H1 (cell line): ENCODE measurements at regions not wholly inside any gene's neighbourhood (a gene's known extent, or its start where the extent isn't known, plus 50 kb on each side); places are given as distances from the start of the nearest gene placed in this dataset.

Experiments
- ATF2 ChIP-seq: IDR thresholded peaks from 2 replicates; pipeline ENCODE4 v1.6.1; 2012; ENCODE audit warnings: low read length, inconsistent platforms
- CEBPB ChIP-seq: IDR thresholded peaks from 2 replicates; pipeline ENCODE4 v1.6.1; 2012; ENCODE audit warnings: low read depth, low read length
- CHD2 ChIP-seq: IDR thresholded peaks from 2 replicates; pipeline ENCODE4 v1.6.1; 2012; ENCODE audit warnings: low read length, improper control_type of control experiment
- EGR1 ChIP-seq: IDR thresholded peaks from 2 replicates; pipeline ENCODE4 v1.6.1; 2011; ENCODE audit warnings: low read depth, low read length, borderline replicate concordance
- KDM5A ChIP-seq: fragments of 200-600 bp; IDR thresholded peaks from 2 replicates; pipeline ENCODE4 v1.7.1; 2012; ENCODE audit warnings: mild to moderate bottlenecking, low read length, inconsistent platforms, mixed read lengths
- SAP30 ChIP-seq: fragments of 300-600 bp; sonication (generic); IDR thresholded peaks from 2 replicates; pipeline ENCODE4 v1.7.1; 2012; ENCODE audit warnings: low read length, moderate library complexity, mild to moderate bottlenecking, inconsistent platforms; ENCODE audit not compliant: insufficient read depth, insufficient replicate concordance
- USF2 ChIP-seq: IDR thresholded peaks from 2 replicates; pipeline ENCODE4 v1.6.1; 2011; ENCODE audit warnings: low read length, improper control_type of control experiment

DNA sequence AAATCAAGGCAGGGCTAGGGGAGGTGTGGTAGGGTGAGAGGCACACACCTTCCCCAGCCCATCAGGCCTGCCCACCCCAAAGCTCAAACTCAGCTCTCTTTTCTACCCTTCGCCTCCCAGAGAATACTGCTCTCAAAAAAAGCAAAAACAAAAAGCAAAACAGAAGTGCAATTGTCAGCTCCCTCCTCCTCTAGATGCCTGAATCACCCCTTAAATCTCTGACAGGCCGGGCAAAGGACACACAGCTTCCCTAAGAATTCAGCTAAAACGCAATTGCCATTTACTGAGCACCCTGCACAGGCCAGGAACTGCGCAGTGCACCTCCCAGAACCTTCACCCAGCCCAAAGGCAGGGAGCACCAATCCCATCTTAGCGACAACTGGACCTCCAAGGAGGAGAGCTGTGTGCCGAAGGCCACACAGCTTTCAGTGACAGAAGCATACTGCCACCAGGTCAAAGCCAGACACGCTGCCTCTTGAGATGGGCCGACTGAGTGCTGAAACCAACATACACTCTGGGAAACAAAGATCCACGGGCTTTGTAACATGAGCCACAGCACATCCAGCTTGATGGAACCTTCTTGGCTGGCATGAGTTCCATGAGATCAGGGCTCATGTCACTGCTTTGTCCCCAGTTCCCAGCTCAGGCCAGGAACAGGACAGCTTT is 53.4 kb upstream of the STXBP1 start (continued):
- TF ChIP-seq EGR1 (no peak), CEBPB (no peak), USF2 (no peak), CHD2 (no peak), ATF2 (no peak), SAP30 (no peak), KDM5A (no peak)
